MG63 (cell line): ENCODE measurements at regions not wholly inside any gene's neighbourhood (a gene's known extent, or its start where the extent isn't known, plus 50 kb on each side); places are given as distances from the start of the nearest gene placed in this dataset.

ENCODE experiments used
- DNase-seq: peaks from one replicate; pipeline ENCODE4 v3.0.0-alpha.2; 2020
- H3K27me3 ChIP-seq: fragments of 250-450 bp; sonication (Bioruptor Pico); 2 replicates; pipeline ENCODE4 v1.5.1; 2020; ENCODE audit warnings: mild to moderate bottlenecking, moderate library complexity
- H3K36me3 ChIP-seq: fragments of 250-450 bp; sonication (Bioruptor Pico); 2 replicates; pipeline ENCODE4 v1.5.1; 2020; ENCODE audit warnings: mild to moderate bottlenecking, moderate library complexity
- H3K4me3 ChIP-seq: fragments of 250-450 bp; sonication (Bioruptor Pico); 2 replicates; pipeline ENCODE4 v1.5.1; 2020; ENCODE audit warnings: mild to moderate bottlenecking, moderate library complexity
- H3K9me3 ChIP-seq: fragments of 250-450 bp; sonication (Bioruptor Pico); 2 replicates; pipeline ENCODE4 v1.5.1; 2020; ENCODE audit warnings: mild to moderate bottlenecking, moderate library complexity

GRCh38 chr3:31448882-31449243 is 83.9 kb upstream of the STT3B start:
- DNase-seq = no peak
- H3K36me3 ChIP-seq = no peaks in the 10 kb centered on the region
- no peak overlapping the region for H3K4me3 ChIP-seq
- H3K27me3 ChIP-seq = no peaks in the 10 kb centered on the region
- no peaks in the 10 kb centered on the region for H3K9me3 ChIP-seq

DNA sequence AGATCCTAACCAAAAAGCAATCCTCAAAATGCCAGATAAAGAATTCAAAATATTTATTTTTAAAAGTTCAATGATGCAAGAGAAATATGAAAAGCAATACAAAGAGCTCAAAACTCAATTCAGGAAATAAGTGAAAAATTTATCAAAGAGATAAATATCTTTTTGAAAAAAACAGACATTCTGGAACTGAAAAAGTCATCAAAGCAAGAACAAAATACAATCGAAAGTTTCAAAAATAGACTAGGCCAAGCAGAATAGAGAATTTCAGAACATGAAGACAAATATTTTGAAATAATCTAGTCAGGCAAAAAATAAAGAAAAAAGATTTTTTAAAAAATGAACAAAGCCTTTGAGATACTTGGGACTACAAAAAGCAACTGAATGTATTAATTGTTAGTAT is 83.4 kb upstream of the STT3B start:
- Histone ChIP-seq H3K36me3 (no peaks in the 10 kb centered on the region), H3K4me3 (no peak overlapping the region), H3K27me3 (no peaks in the 10 kb centered on the region), H3K9me3 (no peaks in the 10 kb centered on the region)
- DNase-seq = no peak

GRCh38 chr3:31450345-31450744 is 82.4 kb upstream of the STT3B start:
- DNase-seq = no peak
- Histone ChIP-seq H3K4me3 (no peak overlapping the region), H3K27me3 (no peaks in the 10 kb centered on the region), H3K9me3 (no peaks in the 10 kb centered on the region), H3K36me3 (no peaks in the 10 kb centered on the region)

DNA sequence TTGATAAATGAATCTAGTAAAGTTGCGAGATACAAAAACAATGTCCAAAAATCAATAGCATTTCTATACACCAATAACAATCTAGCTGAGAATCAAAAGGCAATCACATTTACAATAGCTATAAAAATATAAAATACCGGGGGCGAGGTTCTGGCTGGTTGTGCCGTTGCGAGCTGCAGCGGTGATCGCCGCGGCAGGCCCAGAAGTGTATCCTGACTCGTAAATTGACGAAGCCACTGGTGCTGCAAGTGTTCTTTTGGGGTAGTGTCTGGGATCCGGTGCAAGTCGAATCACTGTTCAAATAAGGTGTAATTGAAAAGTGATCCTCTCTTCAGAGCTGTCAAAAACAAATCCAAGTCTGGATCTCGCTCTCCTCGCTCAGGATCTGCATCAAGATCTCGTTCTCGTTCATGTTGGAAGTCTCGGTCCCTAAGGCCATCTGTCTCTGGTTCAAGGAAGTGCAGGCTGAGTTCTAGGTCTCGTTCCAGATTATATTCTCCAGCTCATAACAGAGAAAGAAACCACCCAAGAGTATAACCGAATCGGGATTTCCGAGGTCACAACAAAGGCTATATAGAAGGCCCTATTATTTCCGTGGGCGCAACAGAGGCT is 80.1 kb upstream of the STT3B start:
- H3K27me3 ChIP-seq = no peaks in the 10 kb centered on the region
- no peaks in the 10 kb centered on the region for H3K36me3 ChIP-seq
- H3K9me3 ChIP-seq = no peaks in the 10 kb centered on the region

GRCh38 chr3:31453430-31453829 is 79.3 kb upstream of the STT3B start:
- no peaks in the 10 kb centered on the region for H3K36me3 ChIP-seq
- H3K9me3 ChIP-seq = no peaks in the 10 kb centered on the region
- DNase-seq = no peak
- H3K4me3 ChIP-seq = no peak overlapping the region
- no peaks in the 10 kb centered on the region for H3K27me3 ChIP-seq

More for the DNA sequence above, 80.1 kb upstream of the STT3B start:
- DNase-seq = no peak
- no peak overlapping the region for H3K4me3 ChIP-seq

- Histone ChIP-seq H3K36me3 (no peaks in the 10 kb centered on the region), H3K4me3 (no peak overlapping the region), H3K27me3 (no peaks in the 10 kb centered on the region)
Measured at GRCh38 chr3:31455524-31455923, 77.2 kb upstream of the STT3B start.

GRCh38 chr3:31456373-31456772 is 76.4 kb upstream of the STT3B start:
- no peaks in the 10 kb centered on the region for H3K9me3 ChIP-seq
- no peak for DNase-seq
- H3K27me3 ChIP-seq = no peaks in the 10 kb centered on the region
- H3K4me3 ChIP-seq = no peak overlapping the region
- no peaks in the 10 kb centered on the region for H3K36me3 ChIP-seq

More at GRCh38 chr3:31455524-31455923, 77.2 kb upstream of the STT3B start:
- no peaks in the 10 kb centered on the region for H3K9me3 ChIP-seq
- DNase-seq = no peak

DNA sequence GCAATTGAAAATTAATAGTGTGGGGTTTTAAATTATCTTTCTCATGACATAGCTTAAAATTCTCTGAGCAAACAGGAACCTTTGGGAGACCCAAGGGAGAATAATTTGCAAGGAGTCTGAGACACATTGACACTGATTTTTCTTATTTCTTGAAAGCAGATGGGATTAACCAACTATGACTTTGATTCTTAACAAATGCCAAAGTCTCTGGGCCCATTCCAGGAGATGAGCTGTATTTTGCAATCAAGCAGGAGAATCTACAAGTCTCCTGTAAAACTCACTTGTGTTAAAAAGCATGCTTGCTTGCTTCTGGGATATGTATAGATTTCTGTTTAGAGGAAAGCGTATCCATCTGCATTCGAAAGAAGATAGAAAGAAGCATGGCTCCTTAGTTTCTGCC is 71.3 kb upstream of the STT3B start:
- no peak overlapping the region for H3K4me3 ChIP-seq
- H3K9me3 ChIP-seq = no peaks in the 10 kb centered on the region
- no peak for DNase-seq
- H3K36me3 ChIP-seq = no peaks in the 10 kb centered on the region
- H3K27me3 ChIP-seq = no peaks in the 10 kb centered on the region

- no peak for DNase-seq
- Histone ChIP-seq H3K4me3 (no peak overlapping the region), H3K9me3 (no peaks in the 10 kb centered on the region), H3K27me3 (no peaks in the 10 kb centered on the region), H3K36me3 (no peaks in the 10 kb centered on the region)
Measured at GRCh38 chr3:31462050-31462569, 70.6 kb upstream of the STT3B start.

DNA sequence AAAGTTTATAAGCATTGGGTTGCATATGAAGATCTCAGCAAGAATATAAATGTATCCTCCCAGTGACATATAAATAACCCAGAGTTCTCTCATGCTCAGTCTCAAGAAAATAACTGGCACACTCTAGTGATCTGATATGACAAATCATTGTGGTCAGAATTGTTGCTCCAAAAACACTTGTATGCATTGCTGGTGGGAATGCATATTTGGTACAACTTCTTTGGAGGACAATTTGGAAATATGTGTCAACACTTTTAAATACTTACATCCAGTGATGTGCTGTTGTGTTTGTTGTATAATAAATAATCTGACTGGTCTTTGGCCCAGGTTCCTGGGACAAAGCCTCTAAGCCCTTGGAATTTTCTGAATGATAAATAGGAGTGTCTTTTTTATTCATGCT is 66.7 kb upstream of the STT3B start:
- Histone ChIP-seq H3K9me3 (no peaks in the 10 kb centered on the region), H3K4me3 (no peak overlapping the region), H3K36me3 (no peaks in the 10 kb centered on the region), H3K27me3 (no peaks in the 10 kb centered on the region)
- DNase-seq = peak; percentile 2

- no peaks in the 10 kb centered on the region for H3K27me3 ChIP-seq
- no peaks in the 10 kb centered on the region for H3K36me3 ChIP-seq
- H3K9me3 ChIP-seq = no peaks in the 10 kb centered on the region
- DNase-seq = no peak
- no peak overlapping the region for H3K4me3 ChIP-seq
Measured at GRCh38 chr3:31466866-31467265, 65.9 kb upstream of the STT3B start.

- Histone ChIP-seq H3K27me3 (no peaks in the 10 kb centered on the region), H3K4me3 (no peak overlapping the region), H3K9me3 (no peaks in the 10 kb centered on the region), H3K36me3 (no peaks in the 10 kb centered on the region)
- DNase-seq = no peak
Measured at GRCh38 chr3:31468433-31468832, 64.3 kb upstream of the STT3B start.

DNA sequence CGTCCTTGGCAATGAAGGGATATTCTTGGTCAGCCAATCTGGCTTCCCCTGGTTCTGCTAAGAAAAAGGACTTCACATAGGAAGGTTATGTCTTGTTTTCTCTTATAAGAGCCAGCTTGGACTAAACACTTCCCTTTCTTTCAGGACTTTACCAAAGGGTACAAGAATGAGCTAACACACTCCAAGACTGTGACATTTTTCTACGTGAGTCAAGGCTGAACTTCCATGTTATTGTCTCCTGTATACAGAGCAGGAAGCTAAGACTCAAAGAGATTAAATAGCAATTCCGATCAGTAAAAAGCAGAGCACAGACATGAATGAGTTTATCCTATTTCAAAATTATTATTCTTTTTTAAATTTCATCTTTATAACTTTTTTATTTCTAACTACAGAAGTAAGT is 63.3 kb upstream of the STT3B start:
- no peak for DNase-seq
- no peaks in the 10 kb centered on the region for H3K9me3 ChIP-seq
- no peaks in the 10 kb centered on the region for H3K27me3 ChIP-seq
- H3K4me3 ChIP-seq = no peak overlapping the region
- H3K36me3 ChIP-seq = no peaks in the 10 kb centered on the region

DNA sequence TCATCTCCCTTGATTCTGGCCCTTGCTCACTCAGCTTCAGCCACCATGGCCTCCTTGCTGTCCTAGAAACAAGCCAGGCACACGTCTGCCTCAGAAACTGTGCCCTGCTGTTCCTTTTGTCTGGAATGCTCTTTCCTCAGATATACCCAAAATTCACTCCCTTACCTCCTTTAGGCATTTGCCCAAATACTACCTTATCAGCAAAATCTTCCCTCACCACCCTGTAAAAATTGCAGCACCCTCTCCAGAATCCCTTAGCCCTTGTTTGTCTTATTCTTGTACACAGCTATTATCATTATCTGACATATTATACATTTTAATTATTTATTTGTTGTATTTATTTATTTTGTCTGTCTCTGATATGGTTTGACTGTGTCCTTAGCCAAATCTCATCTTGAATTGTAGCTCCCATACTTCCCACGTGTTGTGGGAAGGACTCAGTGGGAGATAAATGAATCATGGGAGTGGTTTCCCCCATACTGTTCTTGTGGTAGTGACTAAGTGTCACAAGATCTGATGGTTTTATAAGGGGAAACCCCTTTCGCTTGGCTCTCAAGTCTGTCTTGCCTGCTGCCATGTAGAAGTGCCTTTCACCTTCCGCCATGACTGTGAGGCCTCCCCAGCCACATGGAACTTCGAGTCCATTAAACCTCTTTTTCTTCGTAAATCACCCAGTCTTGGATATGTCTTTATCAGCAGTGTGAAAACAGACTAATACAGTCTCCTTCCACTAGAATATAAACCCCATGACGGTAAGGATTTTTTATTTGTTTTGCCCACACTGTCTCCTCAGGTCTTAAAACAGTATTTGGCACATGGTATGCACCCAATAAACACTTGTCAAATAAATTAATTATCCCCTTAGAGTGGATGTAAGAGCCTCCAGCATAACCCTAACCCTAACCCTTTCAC is 60.0 kb upstream of the STT3B start:
- Histone ChIP-seq H3K27me3 (no peaks in the 10 kb centered on the region; the same call in none of the 2 replicates), H3K4me3 (no peak overlapping the region), H3K9me3 (no peaks in the 10 kb centered on the region), H3K36me3 (no peaks in the 10 kb centered on the region)
- DNase-seq = peak; percentile 8

DNA sequence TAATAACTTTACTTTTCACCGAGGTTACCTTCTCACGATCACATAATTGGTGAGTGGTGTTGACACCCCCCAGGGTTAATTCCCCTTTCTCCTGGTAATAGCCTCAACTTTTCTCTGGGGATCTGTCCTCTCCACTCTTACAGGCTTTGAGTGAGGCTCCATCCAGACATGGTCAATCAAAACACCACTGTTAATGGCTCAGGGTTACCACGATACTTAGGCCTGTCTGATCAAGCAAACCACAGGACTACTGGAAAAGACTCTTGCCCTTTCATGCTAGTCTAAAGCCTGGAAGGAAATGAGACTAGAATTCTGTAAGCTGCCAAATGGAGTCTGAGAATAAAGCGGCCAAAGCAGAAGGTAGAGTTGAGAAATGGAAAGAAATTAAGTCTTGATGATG is 56.5 kb upstream of the STT3B start:
- DNase-seq = no peak
- Histone ChIP-seq H3K27me3 (no peaks in the 10 kb centered on the region; the same call in none of the 2 replicates), H3K36me3 (no peaks in the 10 kb centered on the region), H3K4me3 (no peak overlapping the region), H3K9me3 (no peaks in the 10 kb centered on the region)

- Histone ChIP-seq H3K36me3 (no peaks in the 10 kb centered on the region), H3K4me3 (no peak overlapping the region), H3K27me3 (no peaks in the 10 kb centered on the region; the same call in none of the 2 replicates), H3K9me3 (no peaks in the 10 kb centered on the region)
- DNase-seq = no peak
Measured at GRCh38 chr3:31479431-31479830, 53.3 kb upstream of the STT3B start.

DNA sequence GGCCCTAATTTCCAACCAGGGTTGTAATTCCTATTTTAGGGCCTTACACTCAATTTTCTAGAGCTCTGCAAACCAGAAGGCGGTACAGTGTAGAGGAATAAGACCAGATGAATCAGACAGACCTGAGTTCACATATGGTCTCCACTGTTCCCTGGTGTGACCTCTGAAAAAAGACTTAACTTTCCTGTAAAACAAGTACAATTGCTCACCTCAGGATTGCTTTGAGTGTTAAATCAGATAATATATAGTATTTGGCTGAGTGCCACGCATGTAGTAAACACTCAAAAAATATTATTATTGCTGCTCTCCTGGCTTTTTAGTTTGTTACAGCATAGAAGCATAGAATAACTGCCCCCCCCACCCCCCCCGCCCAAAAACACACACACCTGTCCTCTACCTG is 51.0 kb upstream of the STT3B start:
- Histone ChIP-seq H3K4me3 (no peak overlapping the region), H3K9me3 (no peaks in the 10 kb centered on the region), H3K36me3 (no peaks in the 10 kb centered on the region), H3K27me3 (no peaks in the 10 kb centered on the region; the same call in 1 of the 2 replicates)
- no peak for DNase-seq
